K562 (cell line): ENCODE measurements at regions not wholly inside any gene's neighbourhood (a gene's known extent, or its start where the extent isn't known, plus 50 kb on each side); places are given as distances from the start of the nearest gene placed in this dataset.
A peak's percentile ranks its signal among the peaks of the same experiment; 100 is the strongest.

Experiments used
- AFF4 ChIP-seq: sonication (generic); formaldehyde crosslinking; IDR thresholded peaks from 2 replicates; pipeline ENCODE4 v1.8.0; 2023; ENCODE audit warnings: mild to moderate bottlenecking, missing genetic modification reagents
- CREB5 ChIP-seq: fragments of 250-450 bp; sonication (Bioruptor Pico); IDR thresholded peaks from 2 replicates; pipeline ENCODE4 v1.5.0; 2020; ENCODE audit warnings: mild to moderate bottlenecking
- HINFP ChIP-seq: fragments of 450-650 bp; conservative IDR thresholded peaks from 2 replicates; pipeline ENCODE4 v1.6.1; 2016; ENCODE audit warnings: missing genetic modification characterization, low read depth, mild to moderate bottlenecking, control low read depth, missing compliant biosample characterization
- MBD1 ChIP-seq: fragments of 250-450 bp; sonication (Bioruptor Pico); IDR thresholded peaks from 2 replicates; pipeline ENCODE4 v1.8.0; 2022; ENCODE audit warnings: inconsistent platforms
- MTA3 ChIP-seq: fragments of 450-650 bp; formaldehyde crosslinking; IDR thresholded peaks from 2 replicates; pipeline ENCODE4 v1.6.1; 2017; ENCODE audit warnings: mild to moderate bottlenecking, borderline replicate concordance
- NR1H2 ChIP-seq: sonication (generic); formaldehyde crosslinking; IDR thresholded peaks from 2 replicates; pipeline ENCODE4 v1.4.0; 2020; ENCODE audit warnings: mild to moderate bottlenecking, missing genetic modification reagents
- SMARCE1 ChIP-seq: fragments of 450-650 bp; IDR thresholded peaks from 2 replicates; pipeline ENCODE4 v1.7.1; 2016; ENCODE audit warnings: mild to moderate bottlenecking
- TCF3 ChIP-seq: sonication (generic); formaldehyde crosslinking; IDR thresholded peaks from 2 replicates; pipeline ENCODE4 v1.4.0; 2020; ENCODE audit warnings: mild to moderate bottlenecking, missing genetic modification reagents
- UBTF ChIP-seq, 2 experiments: IDR thresholded peaks; 2 replicates each; pipeline ENCODE4 v1.6.1; 2012; ENCODE audit warnings: improper control_type of control experiment in 2 of 2, low read depth in 2 of 2, low read length in 2 of 2, borderline replicate concordance in 1 of 2
- ZBTB17 ChIP-seq: fragments of 450-650 bp; formaldehyde crosslinking; IDR thresholded peaks from 2 replicates; pipeline ENCODE4 v1.4.0; 2020; ENCODE audit warnings: mild to moderate bottlenecking
- ZFX ChIP-seq: sonication (generic); formaldehyde crosslinking; IDR thresholded peaks from 2 replicates; pipeline ENCODE4 v1.8.0; 2022; ENCODE audit warnings: mild to moderate bottlenecking, missing genetic modification reagents, moderate library complexity
- ZNF263 ChIP-seq: sonication (generic); formaldehyde crosslinking; IDR thresholded peaks from 2 replicates; pipeline ENCODE4 v1.8.0; 2022; ENCODE audit warnings: mild to moderate bottlenecking, missing genetic modification reagents, borderline replicate concordance

GRCh38 chr5:5605170-5605764, 182.8 kb downstream of the ICE1 start (continued):
- TF ChIP-seq UBTF (IDR thresholded peaks at IDR 0.05; ENCODE audit: borderline replicate concordance in 1 of 2, low read depth in 2 of 2, low read length in 2 of 2): no peak
- TF ChIP-seq HINFP: no peak
- no peak for TF ChIP-seq MTA3
- TF ChIP-seq MBD1: no peak
- TF ChIP-seq ZBTB17: 0 out of 2 replicates have a peak, but pooled peaks have one; percentile 21
- no peak for TF ChIP-seq ZFX (CRISPR knock-in tag)
- no peak for TF ChIP-seq SMARCE1
- TF ChIP-seq TCF3 (CRISPR knock-in tag): no peak
- TF ChIP-seq NR1H2 (CRISPR knock-in tag): no peak
- TF ChIP-seq ZNF263 (CRISPR knock-in tag): no peak
- TF ChIP-seq AFF4: no peak
- TF ChIP-seq CREB5 (CRISPR knock-in tag): no peak
